ENCODE measurements at regions not wholly inside any gene's neighbourhood (a gene's known extent, or its start where the extent isn't known, plus 50 kb on each side); places are given as distances from the start of the nearest gene placed in this dataset.

GRCh38 chr7:52723606-52724005 lies 311.8 kb upstream of the POM121L12 start:
- DNase-seq, result no peak
- intact Hi-C loops (cut with DNase I), result no loop called here

- intact Hi-C loops (cut with DNase I), result no loop called here
- DNase-seq, result no peak
Measured at GRCh38 chr7:52720856-52721255, 314.6 kb upstream of the POM121L12 start.

- no peak for DNase-seq
- intact Hi-C loops (cut with DNase I), result no loop called here
Measured at GRCh38 chr7:52719677-52720076, 315.8 kb upstream of the POM121L12 start.

- DNase-seq, result no peak
- intact Hi-C loops (cut with DNase I), result no loop called here
Measured at GRCh38 chr7:52715701-52716100, 319.7 kb upstream of the POM121L12 start.

- no peak for DNase-seq
- intact Hi-C loops (cut with DNase I), result no loop called here
Measured at GRCh38 chr7:52712938-52713337, 322.5 kb upstream of the POM121L12 start.

GRCh38 chr7:52711951-52712350 lies 323.5 kb upstream of the POM121L12 start:
- intact Hi-C loops (cut with DNase I), result no loop called here
- DNase-seq, result no peak

- no peak for DNase-seq
- intact Hi-C loops (cut with DNase I), result no loop called here
Measured at GRCh38 chr7:52708846-52709245, 326.6 kb upstream of the POM121L12 start.

GRCh38 chr7:52705768-52706167 lies 329.7 kb upstream of the POM121L12 start:
- no peak for DNase-seq
- intact Hi-C loops (cut with DNase I), result no loop called here

- DNase-seq, result no peak
- intact Hi-C loops (cut with DNase I), result no loop called here
Measured at GRCh38 chr7:52700349-52700748, 335.1 kb upstream of the POM121L12 start.

GRCh38 chr7:52695973-52696595 lies 339.3 kb upstream of the POM121L12 start:
- intact Hi-C loops (cut with DNase I), result no loop called here
- no peak for DNase-seq

GRCh38 chr7:52691257-52691656 lies 344.2 kb upstream of the POM121L12 start:
- intact Hi-C loops (cut with DNase I), result no loop called here
- DNase-seq, result no peak

GRCh38 chr7:52689912-52690311 lies 345.5 kb upstream of the POM121L12 start:
- DNase-seq, result no peak
- intact Hi-C loops (cut with DNase I), result no loop called here

GRCh38 chr7:52685333-52685732 lies 350.1 kb upstream of the POM121L12 start:
- intact Hi-C loops (cut with DNase I), result no loop called here
- DNase-seq, result no peak

- intact Hi-C loops (cut with DNase I), result no loop called here
- DNase-seq, result no peak
Measured at GRCh38 chr7:52684388-52684787, 351.0 kb upstream of the POM121L12 start.

- intact Hi-C loops (cut with DNase I), result no loop called here
- no peak for DNase-seq
Measured at GRCh38 chr7:52682993-52683392, 352.4 kb upstream of the POM121L12 start.

GRCh38 chr7:52670608-52671225 lies 364.7 kb upstream of the POM121L12 start:
- DNase-seq, result no peak
- intact Hi-C loops (cut with DNase I), result no loop called here

- intact Hi-C loops (cut with DNase I), result no loop called here
- no peak for DNase-seq
Measured at GRCh38 chr7:52669031-52669430, 366.4 kb upstream of the POM121L12 start.

- DNase-seq, result no peak
- intact Hi-C loops (cut with DNase I), result no loop called here
Measured at GRCh38 chr7:52668435-52668834, 367.0 kb upstream of the POM121L12 start.

- intact Hi-C loops (cut with DNase I), result no loop called here
- DNase-seq, result no peak
Measured at GRCh38 chr7:52659178-52659577, 376.3 kb upstream of the POM121L12 start.

- DNase-seq, result no peak
- intact Hi-C loops (cut with DNase I), result no loop called here
Measured at GRCh38 chr7:52656098-52656497, 379.3 kb upstream of the POM121L12 start.

GRCh38 chr7:52652621-52653020 lies 382.8 kb upstream of the POM121L12 start:
- no peak for DNase-seq
- intact Hi-C loops (cut with DNase I), result no loop called here

Data from head of caudate nucleus (tissue), 42 donors.